HL-60 (cell line): ENCODE measurements at regions not wholly inside any gene's neighbourhood (a gene's known extent, or its start where the extent isn't known, plus 50 kb on each side); places are given as distances from the start of the nearest gene placed in this dataset.

ENCODE experiments used
- POLR2AphosphoS5 ChIP-seq: IDR thresholded peaks from 2 replicates; pipeline ENCODE4 v1.6.1; 2012; ENCODE audit warnings: low read depth
- TF ChIP-seq, protein P1 (sequence below): IDR thresholded peaks from one replicate; pipeline ENCODE4 v1.5.1; 2011; ENCODE audit warnings: low read length, control low read depth, inconsistent platforms; ENCODE audit not compliant: insufficient read depth
- TF ChIP-seq, protein P2 (sequence below): IDR thresholded peaks from 2 replicates; pipeline ENCODE4 v1.6.1; 2012; ENCODE audit warnings: low read depth; ENCODE audit not compliant: insufficient replicate concordance

DNA sequence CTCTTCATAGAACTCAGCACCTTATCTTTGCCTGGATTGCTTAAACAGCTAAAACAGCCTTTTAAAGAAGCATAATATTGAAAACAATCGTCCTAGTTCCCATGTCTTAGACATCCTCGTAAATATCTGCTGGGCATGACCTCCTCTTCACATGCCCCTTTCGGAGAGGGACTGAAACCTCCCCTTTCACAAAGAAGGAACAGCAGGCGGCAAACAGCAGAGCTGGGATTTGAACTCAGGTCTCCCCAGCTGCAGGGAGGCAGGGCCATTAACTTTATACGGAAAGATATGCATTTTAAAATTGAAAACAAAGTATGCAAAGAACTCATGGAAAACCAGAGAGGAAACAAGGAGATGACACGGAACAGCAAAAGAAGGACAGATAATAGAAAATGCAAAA lies 249.9 kb downstream of the FOXL1 start:
- TF ChIP-seq, protein P1, sequence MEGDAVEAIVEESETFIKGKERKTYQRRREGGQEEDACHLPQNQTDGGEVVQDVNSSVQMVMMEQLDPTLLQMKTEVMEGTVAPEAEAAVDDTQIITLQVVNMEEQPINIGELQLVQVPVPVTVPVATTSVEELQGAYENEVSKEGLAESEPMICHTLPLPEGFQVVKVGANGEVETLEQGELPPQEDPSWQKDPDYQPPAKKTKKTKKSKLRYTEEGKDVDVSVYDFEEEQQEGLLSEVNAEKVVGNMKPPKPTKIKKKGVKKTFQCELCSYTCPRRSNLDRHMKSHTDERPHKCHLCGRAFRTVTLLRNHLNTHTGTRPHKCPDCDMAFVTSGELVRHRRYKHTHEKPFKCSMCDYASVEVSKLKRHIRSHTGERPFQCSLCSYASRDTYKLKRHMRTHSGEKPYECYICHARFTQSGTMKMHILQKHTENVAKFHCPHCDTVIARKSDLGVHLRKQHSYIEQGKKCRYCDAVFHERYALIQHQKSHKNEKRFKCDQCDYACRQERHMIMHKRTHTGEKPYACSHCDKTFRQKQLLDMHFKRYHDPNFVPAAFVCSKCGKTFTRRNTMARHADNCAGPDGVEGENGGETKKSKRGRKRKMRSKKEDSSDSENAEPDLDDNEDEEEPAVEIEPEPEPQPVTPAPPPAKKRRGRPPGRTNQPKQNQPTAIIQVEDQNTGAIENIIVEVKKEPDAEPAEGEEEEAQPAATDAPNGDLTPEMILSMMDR, result no peak
- TF ChIP-seq, protein P2, sequence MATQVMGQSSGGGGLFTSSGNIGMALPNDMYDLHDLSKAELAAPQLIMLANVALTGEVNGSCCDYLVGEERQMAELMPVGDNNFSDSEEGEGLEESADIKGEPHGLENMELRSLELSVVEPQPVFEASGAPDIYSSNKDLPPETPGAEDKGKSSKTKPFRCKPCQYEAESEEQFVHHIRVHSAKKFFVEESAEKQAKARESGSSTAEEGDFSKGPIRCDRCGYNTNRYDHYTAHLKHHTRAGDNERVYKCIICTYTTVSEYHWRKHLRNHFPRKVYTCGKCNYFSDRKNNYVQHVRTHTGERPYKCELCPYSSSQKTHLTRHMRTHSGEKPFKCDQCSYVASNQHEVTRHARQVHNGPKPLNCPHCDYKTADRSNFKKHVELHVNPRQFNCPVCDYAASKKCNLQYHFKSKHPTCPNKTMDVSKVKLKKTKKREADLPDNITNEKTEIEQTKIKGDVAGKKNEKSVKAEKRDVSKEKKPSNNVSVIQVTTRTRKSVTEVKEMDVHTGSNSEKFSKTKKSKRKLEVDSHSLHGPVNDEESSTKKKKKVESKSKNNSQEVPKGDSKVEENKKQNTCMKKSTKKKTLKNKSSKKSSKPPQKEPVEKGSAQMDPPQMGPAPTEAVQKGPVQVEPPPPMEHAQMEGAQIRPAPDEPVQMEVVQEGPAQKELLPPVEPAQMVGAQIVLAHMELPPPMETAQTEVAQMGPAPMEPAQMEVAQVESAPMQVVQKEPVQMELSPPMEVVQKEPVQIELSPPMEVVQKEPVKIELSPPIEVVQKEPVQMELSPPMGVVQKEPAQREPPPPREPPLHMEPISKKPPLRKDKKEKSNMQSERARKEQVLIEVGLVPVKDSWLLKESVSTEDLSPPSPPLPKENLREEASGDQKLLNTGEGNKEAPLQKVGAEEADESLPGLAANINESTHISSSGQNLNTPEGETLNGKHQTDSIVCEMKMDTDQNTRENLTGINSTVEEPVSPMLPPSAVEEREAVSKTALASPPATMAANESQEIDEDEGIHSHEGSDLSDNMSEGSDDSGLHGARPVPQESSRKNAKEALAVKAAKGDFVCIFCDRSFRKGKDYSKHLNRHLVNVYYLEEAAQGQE, result no peak
- TF ChIP-seq POLR2AphosphoS5, result no peak
